Endodermal cell (in vitro differentiated cells): ENCODE measurements at regions not wholly inside any gene's neighbourhood (a gene's known extent, or its start where the extent isn't known, plus 50 kb on each side); places are given as distances from the start of the nearest gene placed in this dataset.

Experiments
- DNase-seq: peaks from one replicate; pipeline ENCODE4 v3.0.0-alpha.2; 2017
- H3K27ac ChIP-seq: 2 replicates; pipeline ENCODE4 v1.5.1; 2013; ENCODE audit warnings: mild to moderate bottlenecking, low read depth, low read length, moderate library complexity
- H3K27me3 ChIP-seq: 2 replicates; pipeline ENCODE4 v1.6.1; 2013; ENCODE audit warnings: mild to moderate bottlenecking, low read length, moderate library complexity; ENCODE audit not compliant: insufficient read depth, control insufficient read depth, poor library complexity, severe bottlenecking
- H3K36me3 ChIP-seq: 2 replicates; pipeline ENCODE4 v1.7.0; 2013; ENCODE audit warnings: mild to moderate bottlenecking, low read length, moderate library complexity; ENCODE audit not compliant: control insufficient read depth, insufficient read depth
- H3K4me1 ChIP-seq: one replicate; pipeline ENCODE4 v1.7.0; 2013; ENCODE audit warnings: low read length; ENCODE audit not compliant: control insufficient read depth, insufficient read depth
- H3K4me3 ChIP-seq: 2 replicates; pipeline ENCODE4 v1.5.1; 2013; ENCODE audit warnings: mild to moderate bottlenecking, low read length, moderate library complexity
- H3K9ac ChIP-seq: 2 replicates; pipeline ENCODE4 v1.6.1; 2013; ENCODE audit warnings: mild to moderate bottlenecking, low read length, moderate library complexity; ENCODE audit not compliant: poor library complexity, severe bottlenecking; ENCODE audit errors: extremely low read depth
- H3K9me3 ChIP-seq: 2 replicates; pipeline ENCODE4 v1.6.1; 2013; ENCODE audit warnings: mild to moderate bottlenecking, low read length, moderate library complexity; ENCODE audit not compliant: control insufficient read depth
- H3K27ac Mint-ChIP-seq: 2 replicates; pipeline ENCODE4 v1.8.0; 2020; ENCODE audit warnings: mixed read lengths
- H3K27me3 Mint-ChIP-seq: 2 replicates; pipeline ENCODE4 v1.8.0; 2021; ENCODE audit warnings: mild to moderate bottlenecking, mixed read lengths; ENCODE audit not compliant: insufficient read depth
- H3K36me3 Mint-ChIP-seq: 2 replicates; pipeline ENCODE4 v1.8.0; 2020; ENCODE audit warnings: low read depth, mixed read lengths
- H3K4me1 Mint-ChIP-seq: 2 replicates; pipeline ENCODE4 v1.8.0; 2020; ENCODE audit warnings: mixed read lengths
- H3K4me3 Mint-ChIP-seq: 2 replicates; pipeline ENCODE4 v1.8.0; 2020; ENCODE audit warnings: mild to moderate bottlenecking, moderate library complexity, mixed read lengths
- H3K9me3 Mint-ChIP-seq: 2 replicates; pipeline ENCODE4 v1.8.0; 2020; ENCODE audit warnings: mild to moderate bottlenecking, mixed read lengths
- WGBS, 2 experiments: methylation state at CpG; one replicate each; pipeline versions ENCODE4 v1.1.5 to v1.1.7; 2013; ENCODE audit warnings: missing lambda C conversion rate in 2 of 2, mixed read lengths in 1 of 2; ENCODE audit not compliant: insufficient coverage in 1 of 2, insufficient read length in 1 of 2; 5-methylcytosine and 5-hydroxymethylcytosine counted together
- TF ChIP-seq, protein P1 (sequence below): fragments of 200-600 bp; sonication (generic); conservative IDR thresholded peaks from 2 replicates; pipeline ENCODE4 v1.5.0; 2021; ENCODE audit warnings: antibody characterized with exemption, mild to moderate bottlenecking

DNA sequence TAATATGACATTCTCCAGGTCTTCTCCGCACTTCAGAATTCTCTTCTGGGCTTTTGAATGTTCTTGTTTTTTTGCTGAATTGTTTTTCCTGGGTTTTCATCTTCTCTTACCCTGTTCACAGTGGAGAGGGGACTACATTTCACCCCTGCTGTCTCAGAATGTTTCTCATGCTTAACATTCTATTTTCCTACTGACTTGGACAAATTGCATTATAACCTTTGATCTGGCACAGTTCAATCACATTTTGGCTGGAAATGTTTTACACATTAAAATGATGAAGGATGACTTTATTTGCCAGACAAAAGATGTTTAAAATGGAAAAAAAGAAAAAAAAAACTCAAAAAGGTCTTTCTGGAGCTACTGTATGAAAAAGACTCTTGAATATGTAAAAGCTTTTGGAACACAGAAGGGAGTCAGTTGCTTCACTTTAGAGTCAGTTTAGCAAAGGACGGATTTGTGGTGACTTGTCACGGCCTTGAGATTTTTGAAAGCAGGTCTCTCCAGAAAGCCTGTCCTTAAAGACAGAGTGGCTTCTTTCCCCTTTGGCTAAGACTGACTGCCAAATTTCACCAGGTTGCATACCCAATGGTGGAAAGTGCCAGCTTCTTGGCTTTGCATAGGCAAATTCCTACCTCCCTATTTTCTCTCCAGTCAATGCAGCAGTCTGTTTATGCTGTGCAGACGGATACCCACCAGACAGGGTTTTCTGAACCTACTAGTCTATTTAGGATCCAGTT is 401.0 kb upstream of the TBL1XR1 start:
- peaks cover 14% of the 10 kb centered on the region for H3K4me1 Mint-ChIP-seq
- no peaks in the 10 kb centered on the region for H3K9me3 Mint-ChIP-seq
- Histone ChIP-seq H3K27ac (peak overlapping the region; percentile 61), H3K27me3 (no peaks in the 10 kb centered on the region), H3K36me3 (no peaks in the 10 kb centered on the region), H3K9ac (no peak overlapping the region), H3K4me1 (peaks cover 1% of the 10 kb centered on the region), H3K4me3 (no peak overlapping the region), H3K9me3 (no peaks in the 10 kb centered on the region)
- no peaks in the 10 kb centered on the region for H3K36me3 Mint-ChIP-seq
- DNase-seq = no peak
- no peak overlapping the region for H3K4me3 Mint-ChIP-seq
- WGBS, 2 experiments = 74 to 91% methylated on average over 3 to 4 of the region's 4 CpGs
- no peak overlapping the region for H3K27ac Mint-ChIP-seq
- TF ChIP-seq, protein P1, sequence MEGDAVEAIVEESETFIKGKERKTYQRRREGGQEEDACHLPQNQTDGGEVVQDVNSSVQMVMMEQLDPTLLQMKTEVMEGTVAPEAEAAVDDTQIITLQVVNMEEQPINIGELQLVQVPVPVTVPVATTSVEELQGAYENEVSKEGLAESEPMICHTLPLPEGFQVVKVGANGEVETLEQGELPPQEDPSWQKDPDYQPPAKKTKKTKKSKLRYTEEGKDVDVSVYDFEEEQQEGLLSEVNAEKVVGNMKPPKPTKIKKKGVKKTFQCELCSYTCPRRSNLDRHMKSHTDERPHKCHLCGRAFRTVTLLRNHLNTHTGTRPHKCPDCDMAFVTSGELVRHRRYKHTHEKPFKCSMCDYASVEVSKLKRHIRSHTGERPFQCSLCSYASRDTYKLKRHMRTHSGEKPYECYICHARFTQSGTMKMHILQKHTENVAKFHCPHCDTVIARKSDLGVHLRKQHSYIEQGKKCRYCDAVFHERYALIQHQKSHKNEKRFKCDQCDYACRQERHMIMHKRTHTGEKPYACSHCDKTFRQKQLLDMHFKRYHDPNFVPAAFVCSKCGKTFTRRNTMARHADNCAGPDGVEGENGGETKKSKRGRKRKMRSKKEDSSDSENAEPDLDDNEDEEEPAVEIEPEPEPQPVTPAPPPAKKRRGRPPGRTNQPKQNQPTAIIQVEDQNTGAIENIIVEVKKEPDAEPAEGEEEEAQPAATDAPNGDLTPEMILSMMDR = no peak
- no peaks in the 10 kb centered on the region for H3K27me3 Mint-ChIP-seq

DNA sequence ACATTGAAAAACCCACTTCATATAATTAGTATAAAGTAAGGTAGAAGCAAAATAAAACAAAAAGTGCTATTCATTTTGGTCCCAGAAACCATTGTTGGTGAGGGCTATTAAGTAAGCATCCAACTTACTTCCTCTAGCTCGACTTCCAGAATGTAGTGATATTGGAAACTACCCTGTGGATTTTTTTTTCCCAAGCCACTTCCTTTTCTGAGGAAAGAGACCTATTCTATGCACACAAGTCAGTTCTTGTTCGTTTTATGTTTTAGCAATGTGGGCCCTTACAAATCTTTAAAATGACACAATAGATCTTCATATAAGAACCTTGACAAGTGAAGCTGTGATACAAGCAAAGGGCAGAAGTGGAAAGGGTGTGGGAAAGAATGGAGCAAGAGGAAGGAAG is 402.0 kb upstream of the TBL1XR1 start:
- WGBS, 2 experiments = 88 to 100% methylated on average over 1 to 2 of the region's 2 CpGs
- Mint-ChIP-seq H3K9me3 (no peaks in the 10 kb centered on the region), H3K4me1 (peaks cover 18% of the 10 kb centered on the region), H3K27ac (no peak overlapping the region), H3K27me3 (no peaks in the 10 kb centered on the region), H3K36me3 (no peaks in the 10 kb centered on the region), H3K4me3 (no peak overlapping the region)
- Histone ChIP-seq H3K36me3 (no peaks in the 10 kb centered on the region), H3K9me3 (no peaks in the 10 kb centered on the region), H3K27me3 (no peaks in the 10 kb centered on the region), H3K4me1 (peaks cover 3% of the 10 kb centered on the region), H3K4me3 (no peak overlapping the region), H3K9ac (no peak overlapping the region), H3K27ac (no peak overlapping the region)
- DNase-seq = no peak
- TF ChIP-seq, protein P1 = no peak

DNA sequence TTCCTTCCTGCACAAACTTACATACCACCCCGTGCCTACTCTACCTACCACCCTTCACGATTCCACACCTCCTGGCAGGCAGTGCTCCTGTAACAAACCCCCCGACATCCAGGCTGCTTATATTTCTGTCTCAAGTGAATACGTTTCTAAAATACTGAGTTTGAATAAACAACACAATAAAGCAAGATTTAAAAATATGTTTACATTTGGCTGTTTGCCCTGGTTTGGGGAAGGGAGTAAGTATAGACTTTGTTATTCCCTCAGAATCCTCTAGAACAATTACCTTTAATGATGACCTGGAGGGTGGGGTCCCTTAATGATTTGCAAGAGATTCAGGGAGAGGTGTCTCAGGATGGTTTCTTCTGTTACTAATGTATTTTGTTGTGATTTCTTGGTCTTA is 402.6 kb upstream of the TBL1XR1 start:
- Mint-ChIP-seq H3K27me3 (no peaks in the 10 kb centered on the region), H3K36me3 (no peaks in the 10 kb centered on the region), H3K4me3 (no peak overlapping the region), H3K9me3 (peaks cover 2% of the 10 kb centered on the region), H3K4me1 (peaks cover 18% of the 10 kb centered on the region), H3K27ac (no peak overlapping the region)
- Histone ChIP-seq H3K9ac (no peak overlapping the region), H3K9me3 (peaks cover 2% of the 10 kb centered on the region), H3K4me3 (no peak overlapping the region), H3K4me1 (peaks cover 3% of the 10 kb centered on the region), H3K27me3 (no peaks in the 10 kb centered on the region), H3K27ac (no peak overlapping the region), H3K36me3 (no peaks in the 10 kb centered on the region)
- 89% methylated on average over 3 of the region's 4 CpGs; no CpG with 5 or more reads in 1 of the 2 experiments for WGBS, 2 experiments
- TF ChIP-seq, protein P1 = no peak
- DNase-seq = no peak
